KBM-7 (cell line): ENCODE measurements at regions not wholly inside any gene's neighbourhood (a gene's known extent, or its start where the extent isn't known, plus 50 kb on each side); places are given as distances from the start of the nearest gene placed in this dataset.

ENCODE experiments used
- DNase-seq: peaks from one replicate; pipeline ENCODE4 v3.0.0-alpha.2; 2015
- in situ Hi-C: fragments of 300-500 bp; cut with MboI; formaldehyde crosslinking; loops from 2 replicates; pipeline ENCODE4 v1.14.3; 2020; ENCODE audit warnings: low sequenced_read_pairs, low pct_unique_long_range_greater_than_20kb, mixed read lengths

GRCh38 chr10:6338361-6338760 lies 135.6 kb downstream of the PFKFB3 start:
- in situ Hi-C loops = no loop called here
- no peak for DNase-seq

- in situ Hi-C loops = no loop called here
- no peak for DNase-seq
Measured at GRCh38 chr10:6339891-6340290, 137.2 kb downstream of the PFKFB3 start.

- no peak for DNase-seq
- in situ Hi-C loops = no loop called here
Measured at GRCh38 chr10:6342096-6342685, 139.5 kb downstream of the PFKFB3 start.

GRCh38 chr10:6343305-6344010 lies 140.7 kb downstream of the PFKFB3 start:
- in situ Hi-C loops = no loop called here
- no peak for DNase-seq

- no peak for DNase-seq
- in situ Hi-C loops = no loop called here
Measured at GRCh38 chr10:6345404-6345803, 142.7 kb downstream of the PFKFB3 start.

GRCh38 chr10:6346631-6347030 lies 143.9 kb downstream of the PFKFB3 start:
- no peak for DNase-seq
- in situ Hi-C loops = no loop called here

- in situ Hi-C loops = no loop called here
- DNase-seq = peak; percentile 36
Measured at GRCh38 chr10:6347391-6347951, 144.7 kb downstream of the PFKFB3 start.

- in situ Hi-C loops = no loop called here
- peak; percentile 98 for DNase-seq
Measured at GRCh38 chr10:6348096-6348874, 145.6 kb downstream of the PFKFB3 start.

- no peak for DNase-seq
- in situ Hi-C loops = no loop called here
Measured at GRCh38 chr10:6349846-6350535, 147.3 kb downstream of the PFKFB3 start.

- in situ Hi-C loops = no loop called here
- DNase-seq = no peak
Measured at GRCh38 chr10:6350609-6351008, 147.9 kb downstream of the PFKFB3 start.

GRCh38 chr10:6351495-6351894 lies 148.8 kb downstream of the PFKFB3 start:
- in situ Hi-C loops = no loop called here
- DNase-seq = peak; percentile 4

GRCh38 chr10:6353526-6353925 lies 150.8 kb downstream of the PFKFB3 start:
- in situ Hi-C loops = no loop called here
- DNase-seq = no peak

GRCh38 chr10:6354168-6354772 lies 151.5 kb downstream of the PFKFB3 start:
- in situ Hi-C loops = no loop called here

GRCh38 chr10:6356280-6356793 lies 153.6 kb downstream of the PFKFB3 start:
- no peak for DNase-seq
- in situ Hi-C loops = no loop called here

More at GRCh38 chr10:6354168-6354772, 151.5 kb downstream of the PFKFB3 start:
- no peak for DNase-seq

GRCh38 chr10:6361869-6362268 lies 159.1 kb downstream of the PFKFB3 start:
- DNase-seq = no peak
- in situ Hi-C loops = no loop called here

GRCh38 chr10:6362879-6363278 lies 160.1 kb downstream of the PFKFB3 start:
- in situ Hi-C loops = no loop called here
- DNase-seq = no peak

- in situ Hi-C loops = no loop called here
- no peak for DNase-seq
Measured at GRCh38 chr10:6363511-6363910, 160.8 kb downstream of the PFKFB3 start.

GRCh38 chr10:6364283-6364682 lies 161.6 kb downstream of the PFKFB3 start:
- in situ Hi-C loops = no loop called here
- no peak for DNase-seq

GRCh38 chr10:6364893-6365292 lies 162.2 kb downstream of the PFKFB3 start:
- DNase-seq = no peak
- in situ Hi-C loops = no loop called here
